SK-N-SH treated with all-trans-retinoic acid at 6 μM for 48 hours (cell line): ENCODE measurements at regions not wholly inside any gene's neighbourhood (a gene's known extent, or its start where the extent isn't known, plus 50 kb on each side); places are given as distances from the start of the nearest gene placed in this dataset.

Experiments used
- ATAC-seq: fragments of 200-7000 bp; cut with Tn5 transposase; 3 replicates; pipeline ENCODE4 v1.9.1; 2020; ENCODE audit warnings: mild to moderate bottlenecking, moderate library complexity
- ARNTL ChIP-seq: fragments of 450-650 bp; formaldehyde crosslinking; IDR thresholded peaks from 2 replicates; pipeline ENCODE4 v1.5.0; 2020; ENCODE audit warnings: low read depth, mild to moderate bottlenecking, moderate library complexity, borderline replicate concordance
- BACH2 ChIP-seq: fragments of 250-450 bp; sonication (Bioruptor Pico); IDR thresholded peaks from 2 replicates; pipeline ENCODE4 v1.9.0; 2021; ENCODE audit warnings: mild to moderate bottlenecking, borderline replicate concordance
- CSDC2 ChIP-seq: fragments of 250-450 bp; sonication (Bioruptor Pico); IDR thresholded peaks from 2 replicates; pipeline ENCODE4 v1.5.0; 2020; ENCODE audit warnings: mild to moderate bottlenecking, moderate library complexity
- ESRRG ChIP-seq: fragments of 250-450 bp; sonication (Bioruptor Pico); IDR thresholded peaks from 2 replicates; pipeline ENCODE4 v1.6.1; 2021; ENCODE audit warnings: mild to moderate bottlenecking
- GLIS3 ChIP-seq: fragments of 250-450 bp; sonication (Bioruptor Pico); IDR thresholded peaks from 2 replicates; pipeline ENCODE4 v1.5.0; 2020; ENCODE audit warnings: mild to moderate bottlenecking, moderate library complexity
- ISL1 ChIP-seq: fragments of 250-450 bp; sonication (Bioruptor Pico); IDR thresholded peaks from 2 replicates; pipeline ENCODE4 v2.1.2; 2022; ENCODE audit warnings: mild to moderate bottlenecking, moderate library complexity
- OSR1 ChIP-seq: fragments of 250-450 bp; sonication (Bioruptor Pico); IDR thresholded peaks from 2 replicates; pipeline ENCODE4 v1.8.0; 2022; ENCODE audit warnings: moderate library complexity, mild to moderate bottlenecking, inconsistent platforms
- POU6F1 ChIP-seq: fragments of 250-450 bp; sonication (Bioruptor Pico); IDR thresholded peaks from 2 replicates; pipeline ENCODE4 v1.8.0; 2021; ENCODE audit warnings: low read depth, mild to moderate bottlenecking, moderate library complexity, borderline replicate concordance
- PPARA ChIP-seq: fragments of 250-450 bp; sonication (Bioruptor Pico); IDR thresholded peaks from 2 replicates; pipeline ENCODE4 v1.5.0; 2020; ENCODE audit warnings: mild to moderate bottlenecking, borderline replicate concordance
- SNAI2 ChIP-seq: fragments of 250-450 bp; sonication (Bioruptor Pico); IDR thresholded peaks from 2 replicates; pipeline ENCODE4 v1.5.0; 2020; ENCODE audit warnings: mild to moderate bottlenecking, moderate library complexity
- TCF4 ChIP-seq: fragments of 250-450 bp; sonication (Bioruptor Pico); IDR thresholded peaks from 2 replicates; pipeline ENCODE4 v1.8.0; 2021; ENCODE audit warnings: mild to moderate bottlenecking, moderate library complexity, borderline replicate concordance
- ZFP30 ChIP-seq: fragments of 450-650 bp; formaldehyde crosslinking; IDR thresholded peaks from 2 replicates; pipeline ENCODE4 v1.5.0; 2022; ENCODE audit warnings: mild to moderate bottlenecking, moderate library complexity
- ZNF565 ChIP-seq: fragments of 450-650 bp; formaldehyde crosslinking; conservative IDR thresholded peaks from 2 replicates; pipeline ENCODE4 v1.5.0; 2020; ENCODE audit warnings: low read depth, mild to moderate bottlenecking, moderate library complexity
- ZNF8 ChIP-seq: fragments of 450-650 bp; formaldehyde crosslinking; IDR thresholded peaks from 2 replicates; pipeline ENCODE4 v1.5.0; 2020; ENCODE audit warnings: mild to moderate bottlenecking, moderate library complexity
- TF ChIP-seq, protein P1 (sequence below): fragments of 250-450 bp; sonication (Bioruptor Pico); IDR thresholded peaks from 2 replicates; pipeline ENCODE4 v1.5.1; 2021; ENCODE audit warnings: mild to moderate bottlenecking, moderate library complexity
- TF ChIP-seq, protein P2 (sequence below): fragments of 250-450 bp; sonication (Bioruptor Pico); IDR thresholded peaks from 2 replicates; pipeline ENCODE4 v1.5.0; 2020; ENCODE audit warnings: mild to moderate bottlenecking, moderate library complexity
- TF ChIP-seq, protein P3 (sequence below): fragments of 250-450 bp; sonication (Bioruptor Pico); IDR thresholded peaks from 2 replicates; pipeline ENCODE4 v1.8.0; 2020; ENCODE audit warnings: mild to moderate bottlenecking, moderate library complexity, borderline replicate concordance
- TF ChIP-seq, protein P4 (sequence below): fragments of 250-450 bp; sonication (Bioruptor Pico); IDR thresholded peaks from 2 replicates; pipeline ENCODE4 v1.5.1; 2020; ENCODE audit warnings: low read depth, mild to moderate bottlenecking, moderate library complexity

GRCh38 chr9:119955276-119955675, 586.0 kb upstream of the BRINP1 start (continued):
- TF ChIP-seq, protein P1, sequence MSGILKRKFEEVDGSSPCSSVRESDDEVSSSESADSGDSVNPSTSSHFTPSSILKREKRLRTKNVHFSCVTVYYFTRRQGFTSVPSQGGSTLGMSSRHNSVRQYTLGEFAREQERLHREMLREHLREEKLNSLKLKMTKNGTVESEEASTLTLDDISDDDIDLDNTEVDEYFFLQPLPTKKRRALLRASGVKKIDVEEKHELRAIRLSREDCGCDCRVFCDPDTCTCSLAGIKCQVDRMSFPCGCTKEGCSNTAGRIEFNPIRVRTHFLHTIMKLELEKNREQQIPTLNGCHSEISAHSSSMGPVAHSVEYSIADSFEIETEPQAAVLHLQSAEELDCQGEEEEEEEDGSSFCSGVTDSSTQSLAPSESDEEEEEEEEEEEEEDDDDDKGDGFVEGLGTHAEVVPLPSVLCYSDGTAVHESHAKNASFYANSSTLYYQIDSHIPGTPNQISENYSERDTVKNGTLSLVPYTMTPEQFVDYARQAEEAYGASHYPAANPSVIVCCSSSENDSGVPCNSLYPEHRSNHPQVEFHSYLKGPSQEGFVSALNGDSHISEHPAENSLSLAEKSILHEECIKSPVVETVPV (CRISPR knock-in tag): no peak
- TF ChIP-seq, all 23 proteins: peak for 0

GRCh38 chr9:119951591-119951990, 582.4 kb upstream of the BRINP1 start:
- ATAC-seq: no peak

DNA sequence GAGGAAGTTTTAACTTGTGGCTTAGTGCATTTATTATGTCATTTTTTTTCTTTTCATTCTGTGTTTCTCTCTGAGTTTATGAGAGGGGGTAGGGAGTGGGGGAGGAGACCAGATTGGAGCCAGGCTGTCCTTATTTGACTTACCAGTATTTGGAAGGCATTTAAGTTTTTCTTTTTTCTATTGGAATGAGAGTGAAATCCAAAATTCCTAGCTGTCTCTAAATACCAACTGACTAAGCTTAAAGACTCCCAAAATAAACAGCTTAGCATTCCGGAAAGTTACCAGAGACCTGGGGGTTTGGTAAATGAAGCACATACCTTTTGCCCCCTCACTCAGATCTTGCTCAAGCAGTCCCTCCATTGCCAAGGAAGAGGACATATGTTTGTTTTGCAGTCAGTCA, 581.9 kb upstream of the BRINP1 start:
- no peak for ATAC-seq
- TF ChIP-seq SNAI2 (CRISPR knock-in tag) (no peak), ZNF565 (no peak), ZNF8 (no peak), BACH2 (CRISPR knock-in tag) (no peak), OSR1 (CRISPR knock-in tag) (no peak)
- TF ChIP-seq, protein P2, sequence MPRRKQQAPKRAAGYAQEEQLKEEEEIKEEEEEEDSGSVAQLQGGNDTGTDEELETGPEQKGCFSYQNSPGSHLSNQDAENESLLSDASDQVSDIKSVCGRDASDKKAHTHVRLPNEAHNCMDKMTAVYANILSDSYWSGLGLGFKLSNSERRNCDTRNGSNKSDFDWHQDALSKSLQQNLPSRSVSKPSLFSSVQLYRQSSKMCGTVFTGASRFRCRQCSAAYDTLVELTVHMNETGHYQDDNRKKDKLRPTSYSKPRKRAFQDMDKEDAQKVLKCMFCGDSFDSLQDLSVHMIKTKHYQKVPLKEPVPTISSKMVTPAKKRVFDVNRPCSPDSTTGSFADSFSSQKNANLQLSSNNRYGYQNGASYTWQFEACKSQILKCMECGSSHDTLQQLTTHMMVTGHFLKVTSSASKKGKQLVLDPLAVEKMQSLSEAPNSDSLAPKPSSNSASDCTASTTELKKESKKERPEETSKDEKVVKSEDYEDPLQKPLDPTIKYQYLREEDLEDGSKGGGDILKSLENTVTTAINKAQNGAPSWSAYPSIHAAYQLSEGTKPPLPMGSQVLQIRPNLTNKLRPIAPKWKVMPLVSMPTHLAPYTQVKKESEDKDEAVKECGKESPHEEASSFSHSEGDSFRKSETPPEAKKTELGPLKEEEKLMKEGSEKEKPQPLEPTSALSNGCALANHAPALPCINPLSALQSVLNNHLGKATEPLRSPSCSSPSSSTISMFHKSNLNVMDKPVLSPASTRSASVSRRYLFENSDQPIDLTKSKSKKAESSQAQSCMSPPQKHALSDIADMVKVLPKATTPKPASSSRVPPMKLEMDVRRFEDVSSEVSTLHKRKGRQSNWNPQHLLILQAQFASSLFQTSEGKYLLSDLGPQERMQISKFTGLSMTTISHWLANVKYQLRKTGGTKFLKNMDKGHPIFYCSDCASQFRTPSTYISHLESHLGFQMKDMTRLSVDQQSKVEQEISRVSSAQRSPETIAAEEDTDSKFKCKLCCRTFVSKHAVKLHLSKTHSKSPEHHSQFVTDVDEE (CRISPR knock-in tag): no peak
- TF ChIP-seq, protein P1 (CRISPR knock-in tag): no peak
- TF ChIP-seq, protein P3, sequence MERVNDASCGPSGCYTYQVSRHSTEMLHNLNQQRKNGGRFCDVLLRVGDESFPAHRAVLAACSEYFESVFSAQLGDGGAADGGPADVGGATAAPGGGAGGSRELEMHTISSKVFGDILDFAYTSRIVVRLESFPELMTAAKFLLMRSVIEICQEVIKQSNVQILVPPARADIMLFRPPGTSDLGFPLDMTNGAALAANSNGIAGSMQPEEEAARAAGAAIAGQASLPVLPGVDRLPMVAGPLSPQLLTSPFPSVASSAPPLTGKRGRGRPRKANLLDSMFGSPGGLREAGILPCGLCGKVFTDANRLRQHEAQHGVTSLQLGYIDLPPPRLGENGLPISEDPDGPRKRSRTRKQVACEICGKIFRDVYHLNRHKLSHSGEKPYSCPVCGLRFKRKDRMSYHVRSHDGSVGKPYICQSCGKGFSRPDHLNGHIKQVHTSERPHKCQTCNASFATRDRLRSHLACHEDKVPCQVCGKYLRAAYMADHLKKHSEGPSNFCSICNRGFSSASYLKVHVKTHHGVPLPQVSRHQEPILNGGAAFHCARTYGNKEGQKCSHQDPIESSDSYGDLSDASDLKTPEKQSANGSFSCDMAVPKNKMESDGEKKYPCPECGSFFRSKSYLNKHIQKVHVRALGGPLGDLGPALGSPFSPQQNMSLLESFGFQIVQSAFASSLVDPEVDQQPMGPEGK (CRISPR knock-in tag): no peak
- TF ChIP-seq, protein P4, sequence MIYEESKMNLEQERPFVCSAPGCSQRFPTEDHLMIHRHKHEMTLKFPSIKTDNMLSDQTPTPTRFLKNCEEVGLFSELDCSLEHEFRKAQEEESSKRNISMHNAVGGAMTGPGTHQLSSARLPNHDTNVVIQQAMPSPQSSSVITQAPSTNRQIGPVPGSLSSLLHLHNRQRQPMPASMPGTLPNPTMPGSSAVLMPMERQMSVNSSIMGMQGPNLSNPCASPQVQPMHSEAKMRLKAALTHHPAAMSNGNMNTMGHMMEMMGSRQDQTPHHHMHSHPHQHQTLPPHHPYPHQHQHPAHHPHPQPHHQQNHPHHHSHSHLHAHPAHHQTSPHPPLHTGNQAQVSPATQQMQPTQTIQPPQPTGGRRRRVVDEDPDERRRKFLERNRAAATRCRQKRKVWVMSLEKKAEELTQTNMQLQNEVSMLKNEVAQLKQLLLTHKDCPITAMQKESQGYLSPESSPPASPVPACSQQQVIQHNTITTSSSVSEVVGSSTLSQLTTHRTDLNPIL (CRISPR knock-in tag): no peak

More at GRCh38 chr9:119951591-119951990, 582.4 kb upstream of the BRINP1 start:
- no peak for TF ChIP-seq ARNTL (CRISPR knock-in tag)
- TF ChIP-seq, all 23 proteins: peak for 0

GRCh38 chr9:119945686-119946085, 576.5 kb upstream of the BRINP1 start:
- no peak for ATAC-seq
- no peak for TF ChIP-seq GLIS3
- no peak for TF ChIP-seq ZNF565
- no peak for TF ChIP-seq SNAI2 (CRISPR knock-in tag)
- no peak for TF ChIP-seq CSDC2 (CRISPR knock-in tag)
- no peak for TF ChIP-seq TCF4 (CRISPR knock-in tag)
- no peak for TF ChIP-seq OSR1 (CRISPR knock-in tag)
- TF ChIP-seq PPARA: no peak
- no peak for TF ChIP-seq ARNTL (CRISPR knock-in tag)
- TF ChIP-seq ISL1: no peak
- no peak for TF ChIP-seq POU6F1 (CRISPR knock-in tag)
- no peak for TF ChIP-seq ZNF8
- TF ChIP-seq BACH2 (CRISPR knock-in tag): no peak
- TF ChIP-seq, protein P2 (CRISPR knock-in tag): no peak
- no peak for TF ChIP-seq ZFP30 (CRISPR knock-in tag)
- TF ChIP-seq ESRRG (CRISPR knock-in tag): no peak
- TF ChIP-seq, protein P4 (CRISPR knock-in tag): no peak
